Cardiac muscle cell (in vitro differentiated cells and primary cell): ENCODE measurements at regions not wholly inside any gene's neighbourhood (a gene's known extent, or its start where the extent isn't known, plus 50 kb on each side); places are given as distances from the start of the nearest gene placed in this dataset.

Source experiments
- DNase-seq, 2 donors: peaks; one replicate each; pipeline versions ENCODE4 v3.0.0 to v3.0.0-alpha.2; 2010 to 2017; ENCODE audit warnings: low read depth in 1 of 2, low spot score in 1 of 2
- H3K27ac ChIP-seq: fragments of 200-600 bp; sonication (generic); 2 replicates; pipeline ENCODE4 v1.5.1; 2016
- H3K27me3 ChIP-seq: fragments of 200-600 bp; sonication (generic); 2 replicates; pipeline ENCODE4 v1.6.0; 2016; ENCODE audit warnings: control low read depth
- H3K36me3 ChIP-seq: fragments of 200-600 bp; sonication (generic); 2 replicates; pipeline ENCODE4 v1.5.1; 2016; ENCODE audit warnings: control low read depth
- H3K4me1 ChIP-seq: fragments of 200-600 bp; sonication (generic); 2 replicates; pipeline ENCODE4 v1.8.1; 2017; ENCODE audit warnings: low read depth, mild to moderate bottlenecking, mixed run types
- H3K4me3 ChIP-seq: fragments of 200-600 bp; sonication (generic); 2 replicates; pipeline ENCODE4 v1.5.1; 2016; ENCODE audit warnings: mild to moderate bottlenecking
- H3K9me3 ChIP-seq: fragments of 200-600 bp; sonication (generic); 2 replicates; pipeline ENCODE4 v1.5.1; 2017; ENCODE audit warnings: low read depth, mild to moderate bottlenecking, control low read depth
- CTCF ChIP-seq: IDR thresholded peaks from 2 replicates; pipeline ENCODE4 v1.5.1; 2012; ENCODE audit warnings: low read depth, mild to moderate bottlenecking, low read length

GRCh38 chr6:79789896-79790295 is 157.5 kb downstream of the ELOVL4 start:
- TF ChIP-seq CTCF = no peak
- Histone ChIP-seq H3K9me3 (no peaks in the 10 kb centered on the region), H3K4me1 (no peaks in the 10 kb centered on the region), H3K36me3 (no peaks in the 10 kb centered on the region), H3K4me3 (no peak overlapping the region), H3K27me3 (no peaks in the 10 kb centered on the region), H3K27ac (no peak overlapping the region)
- no peak for DNase-seq

DNA sequence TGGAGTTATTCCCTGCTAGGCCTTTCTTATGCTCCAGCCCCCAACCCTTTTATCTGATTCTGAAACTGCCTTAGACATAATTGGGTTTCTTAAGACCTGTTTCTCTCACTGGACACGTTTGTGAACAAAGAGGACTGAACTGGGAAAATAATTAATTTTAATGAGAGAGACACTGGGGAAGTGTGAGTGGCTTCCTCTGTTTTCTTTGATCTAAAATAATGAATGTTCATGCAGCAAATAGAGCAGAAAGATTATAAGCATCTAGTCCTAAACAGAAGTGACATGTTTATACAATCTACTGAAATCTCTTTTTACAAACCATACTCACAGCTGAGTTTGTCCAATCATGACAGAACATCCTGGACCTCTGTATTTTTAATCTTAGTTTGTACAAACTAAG is 157.6 kb downstream of the SH3BGRL2 start:
- DNase-seq = no peak
- Histone ChIP-seq H3K9me3 (no peaks in the 10 kb centered on the region), H3K36me3 (no peaks in the 10 kb centered on the region), H3K4me3 (no peak overlapping the region), H3K27ac (no peak overlapping the region), H3K4me1 (no peaks in the 10 kb centered on the region), H3K27me3 (no peaks in the 10 kb centered on the region)
- TF ChIP-seq CTCF = no peak

- no peak for DNase-seq
- no peak overlapping the region for H3K27ac ChIP-seq
- H3K36me3 ChIP-seq = no peaks in the 10 kb centered on the region
- no peak overlapping the region for H3K4me3 ChIP-seq
- H3K4me1 ChIP-seq = no peaks in the 10 kb centered on the region
- no peaks in the 10 kb centered on the region for H3K27me3 ChIP-seq
- no peaks in the 10 kb centered on the region for H3K9me3 ChIP-seq
- TF ChIP-seq CTCF = no peak
Measured at GRCh38 chr6:79787626-79788025, 156.5 kb downstream of the SH3BGRL2 start.

DNA sequence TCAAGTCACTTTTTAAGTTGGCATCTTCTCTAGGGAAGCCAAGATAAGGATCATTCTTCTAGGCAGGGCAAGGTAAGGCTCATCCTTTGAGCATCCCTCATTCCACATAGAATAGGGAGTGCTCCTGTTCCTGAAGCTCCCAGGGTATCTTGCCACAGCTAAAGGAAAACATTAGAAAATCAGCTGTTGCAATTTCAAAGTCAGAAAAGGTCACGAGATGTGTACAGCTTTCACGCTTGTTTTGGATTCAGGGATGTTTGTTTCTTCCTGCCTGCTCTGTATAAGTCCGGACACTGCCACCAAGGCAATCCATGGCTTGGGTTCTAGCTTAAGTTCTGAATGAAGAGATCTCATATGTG is 153.2 kb downstream of the SH3BGRL2 start:
- DNase-seq = no peak
- no peak overlapping the region for H3K4me3 ChIP-seq

GRCh38 chr6:79783670-79784394 is 152.7 kb downstream of the SH3BGRL2 start:
- no peak for TF ChIP-seq CTCF
- Histone ChIP-seq H3K9me3 (no peaks in the 10 kb centered on the region), H3K36me3 (no peaks in the 10 kb centered on the region), H3K4me1 (no peaks in the 10 kb centered on the region), H3K27ac (no peak overlapping the region), H3K27me3 (no peaks in the 10 kb centered on the region), H3K4me3 (no peak overlapping the region)
- no peak for DNase-seq

More for the DNA sequence above, 153.2 kb downstream of the SH3BGRL2 start:
- no peak for TF ChIP-seq CTCF
- Histone ChIP-seq H3K36me3 (no peaks in the 10 kb centered on the region), H3K27me3 (no peaks in the 10 kb centered on the region), H3K4me1 (no peaks in the 10 kb centered on the region), H3K27ac (no peak overlapping the region), H3K9me3 (no peaks in the 10 kb centered on the region)
